OCI-LY1 (cell line): ENCODE measurements at regions not wholly inside any gene's neighbourhood (a gene's known extent, or its start where the extent isn't known, plus 50 kb on each side); places are given as distances from the start of the nearest gene placed in this dataset.

Experiments
- CTCF ChIP-seq: fragments of 200-600 bp; sonication (generic), shearing (Covaris generic); IDR thresholded peaks from 2 replicates; pipeline ENCODE4 v1.5.1; 2017; ENCODE audit warnings: mild to moderate bottlenecking, antibody characterized with exemption, low read length, moderate library complexity, mixed read lengths
- EZH2 ChIP-seq: fragments of 200-600 bp; sonication (generic), shearing (Covaris generic); IDR thresholded peaks from 2 replicates; pipeline ENCODE4 v1.8.0; 2017; ENCODE audit warnings: borderline replicate concordance, mixed run types, mild to moderate bottlenecking, antibody characterized with exemption, low read length, moderate library complexity, mixed read lengths

GRCh38 chr5:124668353-124669299, 77.8 kb downstream of the ZNF608 start:
- TF ChIP-seq CTCF: no peak
- no peak for TF ChIP-seq EZH2
